H1 (cell line): ENCODE measurements at regions not wholly inside any gene's neighbourhood (a gene's known extent, or its start where the extent isn't known, plus 50 kb on each side); places are given as distances from the start of the nearest gene placed in this dataset.

Source experiments
- CTCF ChIA-PET: fragments of 300-600 bp; sonication (Branson Sonifier 250); formaldehyde crosslinking; loops from one replicate; lab custom pipeline; 2021; ENCODE audit not compliant: partially characterized antibody; lab: Charles Lee
- POLR2A ChIA-PET: fragments of 300-600 bp; sonication (Branson Sonifier 250); formaldehyde crosslinking; loops from one replicate; lab custom pipeline; 2021; ENCODE audit warnings: inconsistent platforms; ENCODE audit not compliant: partially characterized antibody; lab: Charles Lee
- DNase-seq, 2 experiments: peaks; one replicate each; pipeline versions ENCODE4 v3.0.0 to v3.0.0-alpha.2; 2010 to 2022; ENCODE audit warnings: low spot score in 2 of 2, low read depth in 1 of 2, mixed read lengths in 1 of 2
- FAIRE-seq: peaks from 2 replicates; lab custom pipeline; 2011; peaks lifted over from hg19 to GRCh38; lab: Jason Lieb, UNC
- H2AFZ ChIP-seq: 2 replicates; pipeline ENCODE4 v1.8.1; 2012; ENCODE audit warnings: low read length, inconsistent platforms
- H2AK5ac ChIP-seq: 2 replicates; pipeline ENCODE4 v1.6.1; 2013; ENCODE audit warnings: low read depth, low read length
- H2BK120ac ChIP-seq: replicated peaks from 2 replicates; pipeline ENCODE3; 2013; ENCODE audit warnings: low read depth, low read length, inconsistent platforms
- H2BK12ac ChIP-seq: 2 replicates; pipeline ENCODE4 v1.6.1; 2013; ENCODE audit warnings: low read depth, low read length
- H2BK15ac ChIP-seq: 2 replicates; pipeline ENCODE4 v1.6.1; 2013; ENCODE audit warnings: low read length
- H2BK20ac ChIP-seq: 2 replicates; pipeline ENCODE4 v1.6.1; 2013; ENCODE audit warnings: low read length
- H2BK5ac ChIP-seq: 2 replicates; pipeline ENCODE4 v1.6.1; 2013; ENCODE audit warnings: low read depth, low read length
- H3K14ac ChIP-seq: 2 replicates; pipeline ENCODE4 v1.6.1; 2013; ENCODE audit warnings: inconsistent platforms; ENCODE audit not compliant: insufficient read length
- H3K18ac ChIP-seq: 2 replicates; pipeline ENCODE4 v1.6.1; 2013; ENCODE audit warnings: low read length; ENCODE audit errors: extremely low read depth
- H3K23ac ChIP-seq: 2 replicates; pipeline ENCODE4 v1.6.1; 2013; ENCODE audit warnings: inconsistent platforms; ENCODE audit not compliant: insufficient read length
- H3K23me2 ChIP-seq: 2 replicates; pipeline ENCODE4 v1.6.1; 2013; ENCODE audit warnings: low read depth, low read length
- H3K27ac ChIP-seq: 2 replicates; pipeline ENCODE4 v1.6.1; 2011; ENCODE audit warnings: low read depth, low read length, inconsistent platforms
- H3K27me3 ChIP-seq, 4 experiments: replicated peaks in 1 of 4; 1 replicate in 1 of 4; 2 replicates in 3 of 4; pipeline versions ENCODE4 v1.6.1 to v1.8.1; 2011 to 2013; ENCODE audit warnings: low read length in 3 of 4, mild to moderate bottlenecking in 3 of 4, inconsistent platforms in 2 of 4, mixed read lengths in 2 of 4, moderate library complexity in 1 of 4; ENCODE audit not compliant: control insufficient read depth in 3 of 4, insufficient read depth in 3 of 4; ENCODE audit errors: extremely low read depth in 1 of 4
- H3K36me3 ChIP-seq, 4 experiments: 2 replicates each; pipeline versions ENCODE4 v1.6.1 to v1.8.1; 2011 to 2013; ENCODE audit warnings: mild to moderate bottlenecking in 4 of 4, low read length in 3 of 4, moderate library complexity in 2 of 4, control low read depth in 1 of 4, inconsistent platforms in 1 of 4; ENCODE audit not compliant: insufficient read depth in 4 of 4, control insufficient read depth in 2 of 4
- H3K4ac ChIP-seq: replicated peaks from 2 replicates; pipeline ENCODE3; 2013; ENCODE audit warnings: low read length, low read depth, mixed read lengths, inconsistent platforms; ENCODE audit not compliant: insufficient read length
- H3K4me1 ChIP-seq, 4 experiments: replicated peaks in 1 of 4; 1 replicate in 1 of 4; 2 replicates in 3 of 4; pipeline versions ENCODE4 v1.6.1 to v1.8.1; 2011 to 2013; ENCODE audit warnings: low read length in 3 of 4, inconsistent platforms in 2 of 4, mixed read lengths in 1 of 4; ENCODE audit not compliant: insufficient read depth in 4 of 4, control insufficient read depth in 3 of 4
- H3K4me2 ChIP-seq, 2 experiments: 2 replicates each; pipeline versions ENCODE4 v1.6.1 to v1.8.1; 2011 to 2013; ENCODE audit warnings: low read depth in 2 of 2, low read length in 2 of 2, control low read depth in 1 of 2, inconsistent platforms in 1 of 2, mild to moderate bottlenecking in 1 of 2; ENCODE audit not compliant: insufficient read depth in 1 of 2
- H3K4me3 ChIP-seq, 4 experiments: fragments of 200-600, 300-600 bp in 1 of 4; sonication (generic), shearing (Covaris generic), sonication (Bioruptor Twin) in 1 of 4; 2 replicates each; pipeline versions ENCODE4 v1.5.1 to v1.8.1; 2011 to 2016; ENCODE audit warnings: low read length in 4 of 4, low read depth in 3 of 4, control low read depth in 2 of 4, inconsistent platforms in 2 of 4, mild to moderate bottlenecking in 2 of 4, mixed read lengths in 1 of 4, moderate library complexity in 1 of 4; ENCODE audit not compliant: insufficient read depth in 2 of 4; ENCODE audit errors: extremely low read depth in 1 of 4
- H3K56ac ChIP-seq: replicated peaks from 2 replicates; pipeline ENCODE3; 2013; ENCODE audit warnings: low read depth, mild to moderate bottlenecking, mixed read lengths, low read length, inconsistent platforms; ENCODE audit not compliant: insufficient read length
- H3K79me1 ChIP-seq: 2 replicates; pipeline ENCODE4 v1.6.1; 2013; ENCODE audit warnings: low read depth, low read length, control low read depth
- H3K79me2 ChIP-seq, 2 experiments: 2 replicates each; pipeline versions ENCODE4 v1.6.1 to v1.8.1; 2012 to 2013; ENCODE audit warnings: low read length in 2 of 2, mild to moderate bottlenecking in 2 of 2, inconsistent platforms in 1 of 2; ENCODE audit not compliant: insufficient read depth in 2 of 2, control insufficient read depth in 1 of 2
- H3K9ac ChIP-seq, 4 experiments: replicated peaks in 1 of 4; 1 replicate in 1 of 4; 2 replicates in 3 of 4; pipeline versions ENCODE4 v1.6.1 to v1.8.1; 2011 to 2013; ENCODE audit warnings: low read depth in 3 of 4, low read length in 3 of 4, control low read depth in 2 of 4, mild to moderate bottlenecking in 2 of 4, moderate library complexity in 2 of 4, inconsistent platforms in 1 of 4; ENCODE audit errors: extremely low read depth in 1 of 4
- H3K9me3 ChIP-seq, 2 experiments: 2 replicates each; pipeline versions ENCODE4 v1.6.1 to v1.8.1; 2012 to 2013; ENCODE audit warnings: mild to moderate bottlenecking in 2 of 2, moderate library complexity in 2 of 2, control low read depth in 1 of 2, inconsistent platforms in 1 of 2, low read depth in 1 of 2, low read length in 1 of 2, mixed read lengths in 1 of 2; ENCODE audit not compliant: insufficient read depth in 2 of 2
- H4K20me1 ChIP-seq, 2 experiments: replicated peaks in 1 of 2; 2 replicates each; pipeline versions ENCODE3 to v1.8.1; 2011 to 2013; ENCODE audit warnings: inconsistent platforms in 2 of 2, low read length in 2 of 2, mild to moderate bottlenecking in 1 of 2; ENCODE audit not compliant: insufficient read depth in 2 of 2, control insufficient read depth in 1 of 2
- H4K5ac ChIP-seq: 2 replicates; pipeline ENCODE4 v1.6.1; 2013; ENCODE audit warnings: low read length, low read depth, mixed read lengths, inconsistent platforms; ENCODE audit not compliant: insufficient read length
- H4K8ac ChIP-seq: 2 replicates; pipeline ENCODE4 v1.8.0; 2013; ENCODE audit warnings: mild to moderate bottlenecking, moderate library complexity, low read length, inconsistent platforms; ENCODE audit not compliant: insufficient read depth; ENCODE audit errors: extremely low read depth
- H4K91ac ChIP-seq: replicated peaks from 2 replicates; pipeline ENCODE3; 2013; ENCODE audit warnings: low read length, mixed read lengths, inconsistent platforms; ENCODE audit not compliant: insufficient read length
- ATF3 ChIP-seq: IDR thresholded peaks from 2 replicates; pipeline ENCODE4 v1.6.1; 2011; ENCODE audit warnings: low read depth, mild to moderate bottlenecking, low read length; ENCODE audit not compliant: insufficient read depth
- BRCA1 ChIP-seq: IDR thresholded peaks from 2 replicates; pipeline ENCODE4 v1.6.1; 2012; ENCODE audit warnings: low read depth, low read length, improper control_type of control experiment
- EP300 ChIP-seq, 2 experiments: IDR thresholded peaks; 1 replicate in 1 of 2; 2 replicates in 1 of 2; pipeline ENCODE4 v1.6.1; 2011 to 2012; ENCODE audit warnings: low read depth in 2 of 2, low read length in 2 of 2, mild to moderate bottlenecking in 2 of 2, borderline replicate concordance in 1 of 2, inconsistent platforms in 1 of 2, moderate library complexity in 1 of 2
- KDM4A ChIP-seq: IDR thresholded peaks from one replicate; pipeline ENCODE4 v1.7.1; 2012; ENCODE audit warnings: low read depth, mild to moderate bottlenecking, moderate library complexity, low read length, inconsistent platforms; ENCODE audit not compliant: severe bottlenecking
- RXRA ChIP-seq: IDR thresholded peaks from 2 replicates; pipeline ENCODE4 v1.6.1; 2011; ENCODE audit warnings: low read depth, mild to moderate bottlenecking, low read length, moderate library complexity; ENCODE audit not compliant: insufficient read depth
- SP1 ChIP-seq: IDR thresholded peaks from 2 replicates; pipeline ENCODE4 v1.6.1; 2011; ENCODE audit warnings: low read depth, low read length
- SP4 ChIP-seq: IDR thresholded peaks from 2 replicates; pipeline ENCODE4 v1.6.1; 2012; ENCODE audit warnings: low read length, inconsistent platforms
- TAF1 ChIP-seq: IDR thresholded peaks from 2 replicates; pipeline ENCODE4 v1.6.1; 2011; ENCODE audit warnings: mild to moderate bottlenecking, low read depth, low read length
- TBP ChIP-seq: IDR thresholded peaks from 2 replicates; pipeline ENCODE4 v1.6.1; 2011; ENCODE audit warnings: low read depth, low read length, improper control_type of control experiment
- WGBS, 2 experiments: shearing (Covaris generic) in 1 of 2; methylation state at CpG; one replicate each; pipeline versions ENCODE4 v1.1.6 to v1.1.7; 2013 to 2015; ENCODE audit warnings: low lambda C conversion rate in 2 of 2, mixed read lengths in 2 of 2, inconsistent platforms in 1 of 2, low coverage in 1 of 2, missing lambda C conversion rate in 1 of 2; ENCODE audit not compliant: insufficient replicate concordance in 2 of 2, insufficient coverage in 1 of 2, insufficient read length in 1 of 2; ENCODE audit errors: extremely low coverage in 1 of 2, missing lambda C conversion rate in 1 of 2; 5-methylcytosine and 5-hydroxymethylcytosine counted together
- TF ChIP-seq, protein P1 (sequence below): IDR thresholded peaks from 2 replicates; pipeline ENCODE4 v1.6.1; 2012; ENCODE audit warnings: inconsistent platforms

- no peaks in the 10 kb centered on the region for H3K9me3 ChIP-seq
- CTCF ChIA-PET: interaction anchor here (0.7 to 1.0 kb wide), 4 partner anchors 13 to 438 kb away, joined by 3 read pairs; no protein-coding TSS in a partner anchor
- no peak overlapping the region for H3K4ac ChIP-seq
- no peak overlapping the region for H3K14ac ChIP-seq
- no peak overlapping the region for H3K23ac ChIP-seq
- no peaks in the 10 kb centered on the region for H3K36me3 ChIP-seq
- H3K27me3 ChIP-seq: peaks cover 0 to 2% (median 0%) of the 10 kb centered on the region in 4 experiments; a peak in 1 of 7 replicates
- H2AK5ac ChIP-seq: no peak overlapping the region
- no peak overlapping the region for H2AFZ ChIP-seq
- no peak overlapping the region for H3K4me3 ChIP-seq
- no peak overlapping the region for H2BK20ac ChIP-seq
- no peak overlapping the region for H2BK12ac ChIP-seq
- no peak overlapping the region for H2BK15ac ChIP-seq
- H3K56ac ChIP-seq: no peak overlapping the region
- no peak overlapping the region for H4K91ac ChIP-seq
- H3K9ac ChIP-seq: no peak overlapping the region
- FAIRE-seq (no peak), DNase-seq (no peak)
- H2BK120ac ChIP-seq: no peak overlapping the region
- no peak overlapping the region for H3K27ac ChIP-seq
- no peak overlapping the region for H3K18ac ChIP-seq
- no peaks in the 10 kb centered on the region for H3K79me2 ChIP-seq
- no peak overlapping the region for H4K5ac ChIP-seq
- H3K79me1 ChIP-seq: no peaks in the 10 kb centered on the region
- H4K8ac ChIP-seq: no peak overlapping the region
- POLR2A ChIA-PET: no interaction called here
- H3K4me1 ChIP-seq: no peaks in the 10 kb centered on the region
- H3K4me2 ChIP-seq: no peak overlapping the region
- WGBS, 2 experiments: 90% methylated on average over 4 of the region's 4 CpGs; no CpG with 5 or more reads in 1 of the 2 experiments
- H2BK5ac ChIP-seq: no peak overlapping the region
- TF ChIP-seq, protein P1, sequence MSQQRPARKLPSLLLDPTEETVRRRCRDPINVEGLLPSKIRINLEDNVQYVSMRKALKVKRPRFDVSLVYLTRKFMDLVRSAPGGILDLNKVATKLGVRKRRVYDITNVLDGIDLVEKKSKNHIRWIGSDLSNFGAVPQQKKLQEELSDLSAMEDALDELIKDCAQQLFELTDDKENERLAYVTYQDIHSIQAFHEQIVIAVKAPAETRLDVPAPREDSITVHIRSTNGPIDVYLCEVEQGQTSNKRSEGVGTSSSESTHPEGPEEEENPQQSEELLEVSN: no peak
- TF ChIP-seq TBP (no peak), RXRA (no peak), BRCA1 (no peak), TAF1 (no peak), ATF3 (no peak), KDM4A (no peak), EP300 (IDR thresholded peaks at IDR 0.05; ENCODE audit: borderline replicate concordance in 1 of 2, low read depth in 2 of 2, low read length in 2 of 2) (no peak), SP1 (no peak), SP4 (no peak)
- TF ChIP-seq, all 59 proteins: peak for 0
- no peaks in the 10 kb centered on the region for H3K23me2 ChIP-seq
- H4K20me1 ChIP-seq: no peaks in the 10 kb centered on the region
These were observed 127.0 kb downstream of the COX18 start for GRCh38 chr4:72942565-72942964.
